Esophagus muscularis mucosa (tissue), 4 donors: ENCODE measurements at regions not wholly inside any gene's neighbourhood (a gene's known extent, or its start where the extent isn't known, plus 50 kb on each side); places are given as distances from the start of the nearest gene placed in this dataset.

ENCODE experiments used
- DNase-seq: peaks from one replicate; pipeline ENCODE4 v3.0.0-alpha.2; 2017; ENCODE audit errors: extremely low spot score
- H3K27ac ChIP-seq, 4 donors: fragments of 200-600 bp; sonication (generic); replicated peaks in 1 of 4; 1 replicate in 3 of 4; 2 replicates in 1 of 4; pipeline ENCODE4 v1.5.1; 2016 to 2019; ENCODE audit warnings: mild to moderate bottlenecking in 1 of 4
- H3K27me3 ChIP-seq, 4 donors: fragments of 200-600 bp; sonication (generic); one replicate each; pipeline versions ENCODE4 v1.5.1 to v1.6.0; 2016 to 2019
- H3K36me3 ChIP-seq, 4 donors: fragments of 200-600 bp; sonication (generic); one replicate each; pipeline ENCODE4 v1.5.1; 2016 to 2019
- H3K4me1 ChIP-seq, 4 donors: fragments of 200-600 bp; sonication (generic); one replicate each; pipeline ENCODE4 v1.5.1; 2016 to 2019
- H3K4me3 ChIP-seq, 4 donors: fragments of 200-600 bp; sonication (generic); 1 replicate in 2 of 4; 2 replicates in 2 of 4; pipeline ENCODE4 v1.5.1; 2016 to 2019; ENCODE audit warnings: mild to moderate bottlenecking in 4 of 4, moderate library complexity in 1 of 4
- H3K9me3 ChIP-seq, 4 donors: fragments of 200-600 bp; sonication (generic); 1 replicate in 3 of 4; 2 replicates in 1 of 4; pipeline ENCODE4 v1.5.1; 2016 to 2019
- EP300 ChIP-seq: sonication (generic); formaldehyde crosslinking; IDR thresholded peaks from one replicate; pipeline ENCODE4 v1.6.1; 2017; ENCODE audit warnings: antibody characterized with exemption
- POLR2A ChIP-seq: fragments of 450-650 bp; IDR thresholded peaks from one replicate; pipeline ENCODE4 v1.6.1; 2017; ENCODE audit warnings: antibody characterized with exemption, moderate library complexity, mild to moderate bottlenecking, low read depth
- POLR2AphosphoS5 ChIP-seq, 2 donors: sonication (generic); formaldehyde crosslinking; IDR thresholded peaks; one replicate each; pipeline ENCODE4 v1.6.1; 2017; ENCODE audit warnings: antibody characterized with exemption in 2 of 2
- WGBS: methylation state at CpG from one replicate; pipeline ENCODE4 v1.1.5; 2018; 5-methylcytosine and 5-hydroxymethylcytosine counted together
- intact Hi-C: fragments of 100-400 bp; cut with DNase I; formaldehyde crosslinking; loops from one replicate; pipeline ENCODE4 v1.15.1; 2023
- TF ChIP-seq, protein P1 (sequence below), 3 experiments: fragments of 200-600 bp in 2 of 3; fragments of 450-650 bp in 1 of 3; sonication (generic) in 2 of 3; IDR thresholded peaks; one replicate each; pipeline ENCODE4 v1.5.1; 2017 to 2019; ENCODE audit warnings: antibody characterized with exemption in 3 of 3, mild to moderate bottlenecking in 2 of 3, moderate library complexity in 1 of 3

DNA sequence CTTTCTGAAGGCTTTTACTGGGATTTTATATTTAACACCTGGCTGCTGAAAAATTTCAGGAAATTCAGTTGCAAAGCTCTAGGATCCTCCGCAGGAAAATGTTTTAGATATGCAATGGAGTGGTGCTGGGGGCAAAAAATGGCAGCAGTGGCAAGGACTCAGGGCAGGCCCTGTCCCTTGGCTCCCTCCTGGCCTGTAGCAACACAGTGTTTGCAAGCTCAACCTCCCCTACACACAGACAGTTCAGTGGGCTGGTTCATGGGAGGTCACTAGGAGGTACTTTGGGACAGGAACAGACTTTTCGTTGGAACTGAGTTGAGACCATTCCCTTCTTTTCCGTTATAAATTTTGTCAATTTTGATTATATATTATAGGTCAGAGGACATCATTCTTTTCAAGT lies 270.4 kb downstream of the ADAMTS20 start:
- no peaks in the 10 kb centered on the region for H3K9me3 ChIP-seq
- intact Hi-C loops: no loop called here
- TF ChIP-seq, protein P1, sequence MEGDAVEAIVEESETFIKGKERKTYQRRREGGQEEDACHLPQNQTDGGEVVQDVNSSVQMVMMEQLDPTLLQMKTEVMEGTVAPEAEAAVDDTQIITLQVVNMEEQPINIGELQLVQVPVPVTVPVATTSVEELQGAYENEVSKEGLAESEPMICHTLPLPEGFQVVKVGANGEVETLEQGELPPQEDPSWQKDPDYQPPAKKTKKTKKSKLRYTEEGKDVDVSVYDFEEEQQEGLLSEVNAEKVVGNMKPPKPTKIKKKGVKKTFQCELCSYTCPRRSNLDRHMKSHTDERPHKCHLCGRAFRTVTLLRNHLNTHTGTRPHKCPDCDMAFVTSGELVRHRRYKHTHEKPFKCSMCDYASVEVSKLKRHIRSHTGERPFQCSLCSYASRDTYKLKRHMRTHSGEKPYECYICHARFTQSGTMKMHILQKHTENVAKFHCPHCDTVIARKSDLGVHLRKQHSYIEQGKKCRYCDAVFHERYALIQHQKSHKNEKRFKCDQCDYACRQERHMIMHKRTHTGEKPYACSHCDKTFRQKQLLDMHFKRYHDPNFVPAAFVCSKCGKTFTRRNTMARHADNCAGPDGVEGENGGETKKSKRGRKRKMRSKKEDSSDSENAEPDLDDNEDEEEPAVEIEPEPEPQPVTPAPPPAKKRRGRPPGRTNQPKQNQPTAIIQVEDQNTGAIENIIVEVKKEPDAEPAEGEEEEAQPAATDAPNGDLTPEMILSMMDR (IDR thresholded peaks at IDR 0.05): no peak
- 69% methylated on average over 3 of the region's 3 CpGs for WGBS
- peaks cover 0 to 12% (median 6%) of the 10 kb centered on the region in 4 donors for H3K4me1 ChIP-seq
- no peak overlapping the region for H3K27ac ChIP-seq
- no peaks in the 10 kb centered on the region for H3K36me3 ChIP-seq
- H3K27me3 ChIP-seq: no peaks in the 10 kb centered on the region
- H3K4me3 ChIP-seq: no peak overlapping the region
- no peak for DNase-seq

DNA sequence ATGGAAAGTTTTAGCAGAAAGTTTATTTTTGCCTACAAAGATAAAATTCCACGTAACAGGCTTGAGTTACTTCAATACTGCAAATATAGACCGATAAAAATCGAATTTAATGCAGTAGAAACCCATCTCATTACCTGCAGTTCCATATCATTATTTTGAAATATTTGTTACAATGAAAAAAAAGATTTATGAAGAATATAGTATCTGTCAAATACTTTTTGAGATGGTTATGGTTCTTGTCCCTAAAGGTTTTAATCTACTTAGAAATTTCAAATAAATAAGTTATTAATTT lies 273.5 kb downstream of the ADAMTS20 start:
- no peak overlapping the region for H3K4me3 ChIP-seq
- no peaks in the 10 kb centered on the region for H3K36me3 ChIP-seq
- H3K9me3 ChIP-seq: no peaks in the 10 kb centered on the region
- DNase-seq: no peak
- no peak overlapping the region for H3K27ac ChIP-seq
- H3K27me3 ChIP-seq: no peaks in the 10 kb centered on the region
- TF ChIP-seq, protein P1 (IDR thresholded peaks at IDR 0.05): no peak
- TF ChIP-seq POLR2AphosphoS5 (IDR thresholded peaks at IDR 0.05) (no peak), POLR2A (no peak)
- no peaks in the 10 kb centered on the region for H3K4me1 ChIP-seq
- 76% methylated on average over 3 of the region's 3 CpGs for WGBS
- intact Hi-C loops: no loop called here

DNA sequence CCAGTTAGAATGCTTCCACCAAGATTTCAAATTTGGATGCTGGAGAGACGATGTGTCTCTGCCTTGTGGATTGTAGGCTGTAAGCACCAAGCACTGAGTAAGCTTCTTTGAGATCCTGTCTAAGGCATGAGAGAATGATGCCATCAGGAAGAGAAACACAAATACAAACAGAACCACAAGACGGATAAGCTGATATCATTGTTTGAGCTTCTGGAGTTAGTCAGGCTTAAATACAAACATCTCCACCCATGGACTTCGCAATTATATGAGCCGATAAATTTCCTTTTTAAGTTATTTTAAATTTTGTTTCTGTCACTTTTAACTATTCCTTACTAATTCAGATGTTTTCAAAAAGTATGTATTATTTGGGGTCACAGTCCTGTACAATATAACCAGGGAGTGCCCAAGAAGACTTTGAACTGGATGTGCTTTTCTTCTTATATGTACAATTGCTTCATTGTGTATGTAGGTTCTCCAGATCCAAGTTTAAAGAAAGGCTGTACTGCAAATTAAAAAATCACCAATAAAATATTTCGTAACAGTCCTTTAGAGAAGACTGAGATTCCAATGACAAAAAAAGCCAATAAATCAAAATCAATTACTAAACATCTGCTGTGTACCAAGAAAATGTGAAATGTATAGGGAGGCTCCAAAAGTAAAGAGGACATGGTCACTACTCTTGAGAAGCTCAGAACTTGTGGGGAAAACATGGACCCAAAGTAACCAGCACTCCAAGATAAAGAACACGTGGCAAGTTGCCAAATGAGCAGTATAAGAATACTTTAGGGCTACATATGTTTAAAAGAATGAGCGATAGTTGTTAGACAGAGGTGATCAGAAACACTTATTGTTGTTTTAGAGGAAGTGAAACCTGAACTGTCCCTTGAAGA lies 274.1 kb downstream of the ADAMTS20 start:
- no peak overlapping the region for H3K27ac ChIP-seq
- no peak overlapping the region for H3K4me3 ChIP-seq
- no peak for DNase-seq
- H3K9me3 ChIP-seq: no peaks in the 10 kb centered on the region
- intact Hi-C loops: no loop called here
- no peaks in the 10 kb centered on the region for H3K36me3 ChIP-seq
- no peaks in the 10 kb centered on the region for H3K27me3 ChIP-seq
- WGBS: 76% methylated on average over 7 of the region's 7 CpGs
- no peaks in the 10 kb centered on the region for H3K4me1 ChIP-seq
- TF ChIP-seq EP300: no peak
- TF ChIP-seq POLR2A: no peak
- no peak for TF ChIP-seq POLR2AphosphoS5 (IDR thresholded peaks at IDR 0.05)
- TF ChIP-seq, protein P1 (IDR thresholded peaks at IDR 0.05): no peak

DNA sequence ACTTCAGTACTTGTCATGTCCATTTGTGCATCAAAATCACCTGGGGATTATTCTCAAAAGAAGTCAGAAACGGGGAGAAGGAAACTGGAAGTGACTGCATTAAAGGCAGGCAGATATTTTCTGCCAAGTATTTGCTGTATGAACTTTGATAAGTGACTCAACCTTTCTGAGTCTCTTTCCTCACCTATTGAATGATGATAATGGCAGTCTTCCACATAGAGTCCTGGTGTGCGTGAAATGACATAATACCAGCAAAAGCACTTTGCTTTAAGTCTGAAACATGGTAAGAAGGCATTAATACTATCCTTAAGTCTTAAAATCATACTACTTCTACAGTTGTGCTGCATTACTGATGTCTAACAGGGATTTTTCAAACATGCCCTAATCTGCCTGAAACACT lies 278.5 kb downstream of the ADAMTS20 start:
- H3K36me3 ChIP-seq: no peaks in the 10 kb centered on the region
- intact Hi-C loops: no loop called here
- H3K9me3 ChIP-seq: no peaks in the 10 kb centered on the region
- no peak overlapping the region for H3K4me3 ChIP-seq
- TF ChIP-seq, protein P1 (IDR thresholded peaks at IDR 0.05): no peak
- TF ChIP-seq POLR2AphosphoS5 (IDR thresholded peaks at IDR 0.05): no peak
- TF ChIP-seq EP300: no peak
- TF ChIP-seq POLR2A: no peak
- H3K4me1 ChIP-seq: no peaks in the 10 kb centered on the region
- no peaks in the 10 kb centered on the region for H3K27me3 ChIP-seq
- no peak for DNase-seq
- H3K27ac ChIP-seq: no peak overlapping the region
- WGBS: 64% methylated on average over 2 of the region's 2 CpGs

DNA sequence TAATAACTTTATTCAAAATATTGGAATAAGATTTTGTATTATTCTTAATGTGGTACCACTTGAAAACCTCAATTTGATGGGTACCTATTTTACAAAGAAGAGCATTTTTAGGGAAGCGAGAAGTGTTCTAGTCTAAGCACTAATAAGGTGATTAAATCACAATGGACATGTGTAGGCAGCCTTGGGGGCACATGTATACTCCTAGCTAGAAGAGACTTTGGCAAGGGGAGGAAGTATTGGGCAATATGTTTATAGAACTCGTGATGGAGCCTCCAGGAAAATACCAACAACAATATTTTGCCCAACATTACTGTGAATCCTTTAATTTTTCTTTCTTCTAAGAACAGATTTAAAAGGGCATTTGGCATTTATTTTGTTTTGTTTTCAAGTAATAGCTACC lies 280.3 kb downstream of the ADAMTS20 start:
- no peak for DNase-seq
- H3K36me3 ChIP-seq: no peaks in the 10 kb centered on the region
- 80% methylated on average over 2 of the region's 2 CpGs for WGBS
- intact Hi-C loops: no loop called here
- no peaks in the 10 kb centered on the region for H3K4me1 ChIP-seq
- TF ChIP-seq POLR2A: no peak
- no peak for TF ChIP-seq EP300
- TF ChIP-seq POLR2AphosphoS5 (IDR thresholded peaks at IDR 0.05): no peak
- TF ChIP-seq, protein P1 (IDR thresholded peaks at IDR 0.05): no peak
- H3K4me3 ChIP-seq: no peak overlapping the region
- H3K27ac ChIP-seq: no peak overlapping the region
- H3K27me3 ChIP-seq: no peaks in the 10 kb centered on the region
- H3K9me3 ChIP-seq: no peaks in the 10 kb centered on the region
